ENCODE measurements at regions not wholly inside any gene's neighbourhood (a gene's known extent, or its start where the extent isn't known, plus 50 kb on each side); places are given as distances from the start of the nearest gene placed in this dataset.

DNA sequence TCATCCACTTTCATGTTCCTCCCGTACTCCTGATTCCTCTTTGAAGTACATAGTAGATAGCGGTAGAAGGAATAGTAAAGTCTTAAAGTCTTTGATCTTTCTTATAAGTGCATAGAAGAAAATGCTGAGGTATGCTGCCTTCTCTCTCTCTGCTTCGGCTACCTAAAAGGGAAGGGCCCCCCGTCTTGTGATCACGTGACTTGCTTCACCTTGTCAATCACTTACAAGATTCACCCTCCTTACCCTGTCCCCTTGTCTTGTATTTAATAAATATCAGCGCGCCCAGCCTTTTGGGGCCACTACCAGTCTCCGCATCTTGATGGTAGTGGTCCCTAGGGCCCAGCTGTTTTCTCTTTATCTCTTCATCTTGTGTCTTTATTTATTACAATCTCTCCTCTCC, 932.2 kb upstream of the FANCL start:
- TF ChIP-seq, protein P1, sequence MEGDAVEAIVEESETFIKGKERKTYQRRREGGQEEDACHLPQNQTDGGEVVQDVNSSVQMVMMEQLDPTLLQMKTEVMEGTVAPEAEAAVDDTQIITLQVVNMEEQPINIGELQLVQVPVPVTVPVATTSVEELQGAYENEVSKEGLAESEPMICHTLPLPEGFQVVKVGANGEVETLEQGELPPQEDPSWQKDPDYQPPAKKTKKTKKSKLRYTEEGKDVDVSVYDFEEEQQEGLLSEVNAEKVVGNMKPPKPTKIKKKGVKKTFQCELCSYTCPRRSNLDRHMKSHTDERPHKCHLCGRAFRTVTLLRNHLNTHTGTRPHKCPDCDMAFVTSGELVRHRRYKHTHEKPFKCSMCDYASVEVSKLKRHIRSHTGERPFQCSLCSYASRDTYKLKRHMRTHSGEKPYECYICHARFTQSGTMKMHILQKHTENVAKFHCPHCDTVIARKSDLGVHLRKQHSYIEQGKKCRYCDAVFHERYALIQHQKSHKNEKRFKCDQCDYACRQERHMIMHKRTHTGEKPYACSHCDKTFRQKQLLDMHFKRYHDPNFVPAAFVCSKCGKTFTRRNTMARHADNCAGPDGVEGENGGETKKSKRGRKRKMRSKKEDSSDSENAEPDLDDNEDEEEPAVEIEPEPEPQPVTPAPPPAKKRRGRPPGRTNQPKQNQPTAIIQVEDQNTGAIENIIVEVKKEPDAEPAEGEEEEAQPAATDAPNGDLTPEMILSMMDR (IDR thresholded peaks at IDR 0.05; ENCODE audit: low read length) = no peak
- no peak for TF ChIP-seq EZH2phosphoT487 (IDR thresholded peaks at IDR 0.05; ENCODE audit: low read length)
- no peak for TF ChIP-seq EZH2 (optimal IDR thresholded peaks at IDR 0.05; ENCODE audit: low read depth, low read length)

All from MM.1S (cell line).